ENCODE measurements at regions not wholly inside any gene's neighbourhood (a gene's known extent, or its start where the extent isn't known, plus 50 kb on each side); places are given as distances from the start of the nearest gene placed in this dataset.
"Not testable (repeated sequence)": the region's sequence is repeated elsewhere in the genome, so short reads cannot be mapped to it uniquely, and the experiment has no call there.

- no peaks in the 10 kb centered on the region for H3K9me3 ChIP-seq (ENCODE audit: control insufficient read depth, insufficient read depth, low read length)
- H3K27ac ChIP-seq (ENCODE audit: low read length) = no peak overlapping the region
- 92% methylated on average over 5 of the region's 5 CpGs for WGBS (ENCODE audit: insufficient coverage)
- no peak for ATAC-seq
- H3K27me3 ChIP-seq (ENCODE audit: control insufficient read depth, insufficient read depth, low read length) = no peaks in the 10 kb centered on the region
- no peaks in the 10 kb centered on the region for H3K4me1 Mint-ChIP-seq
- H3K36me3 Mint-ChIP-seq = no peaks in the 10 kb centered on the region
- no peak for DNase-seq
- H3K4me1 ChIP-seq (ENCODE audit: control insufficient read depth, insufficient read depth, low read length) = no peaks in the 10 kb centered on the region
- TF ChIP-seq CTCF (IDR thresholded peaks at IDR 0.05) = no peak
- no peak overlapping the region for H3K4me3 Mint-ChIP-seq
- intact Hi-C loops (cut with micrococcal nuclease) = no loop called here
- H3K4me3 ChIP-seq (ENCODE audit: low read length) = no peak overlapping the region
- H3K27me3 Mint-ChIP-seq (ENCODE audit: low read depth in 2 of 2) = no peaks in the 10 kb centered on the region
- no peak overlapping the region for H3K27ac Mint-ChIP-seq
- H3K36me3 ChIP-seq (ENCODE audit: control insufficient read depth, insufficient read depth, low read length) = no peaks in the 10 kb centered on the region
- peaks cover 2 to 5% of the 10 kb centered on the region in 2 donors for H3K9me3 Mint-ChIP-seq
Measured at GRCh38 chr4:14404730-14405129, 597.6 kb upstream of the CPEB2 start.

- WGBS (ENCODE audit: insufficient coverage) = 68% methylated on average over 2 of the region's 3 CpGs
- Mint-ChIP-seq H3K9me3 (peaks cover 2 to 3% of the 10 kb centered on the region in 2 donors), H3K27ac (no peak overlapping the region), H3K27me3 (ENCODE audit: low read depth in 2 of 2) (no peaks in the 10 kb centered on the region), H3K36me3 (no peaks in the 10 kb centered on the region), H3K4me1 (no peaks in the 10 kb centered on the region), H3K4me3 (no peak overlapping the region)
- intact Hi-C loops (cut with micrococcal nuclease) = no loop called here
- TF ChIP-seq CTCF (IDR thresholded peaks at IDR 0.05) = no peak
- Histone ChIP-seq H3K4me1 (ENCODE audit: control insufficient read depth, insufficient read depth, low read length) (no peaks in the 10 kb centered on the region), H3K9me3 (ENCODE audit: control insufficient read depth, insufficient read depth, low read length) (no peaks in the 10 kb centered on the region), H3K4me3 (ENCODE audit: low read length) (no peak overlapping the region), H3K27me3 (ENCODE audit: control insufficient read depth, insufficient read depth, low read length) (no peaks in the 10 kb centered on the region), H3K36me3 (ENCODE audit: control insufficient read depth, insufficient read depth, low read length) (no peaks in the 10 kb centered on the region), H3K27ac (ENCODE audit: low read length) (no peak overlapping the region)
- ATAC-seq = no peak
- DNase-seq = no peak
Measured at GRCh38 chr4:14410516-14410915, 591.8 kb upstream of the CPEB2 start.

- H3K4me3 Mint-ChIP-seq = no peak overlapping the region
- ATAC-seq (no peak), DNase-seq (no peak)
- H3K36me3 ChIP-seq (ENCODE audit: control insufficient read depth, insufficient read depth, low read length) = no peaks in the 10 kb centered on the region
- H3K4me3 ChIP-seq (ENCODE audit: low read length) = no peak overlapping the region
- no peak overlapping the region for H3K27ac ChIP-seq (ENCODE audit: low read length)
- no peaks in the 10 kb centered on the region for H3K9me3 ChIP-seq (ENCODE audit: control insufficient read depth, insufficient read depth, low read length)
- WGBS (ENCODE audit: insufficient coverage) = 33% methylated on average over 1 of the region's 1 CpG
- no peaks in the 10 kb centered on the region for H3K4me1 Mint-ChIP-seq
- H3K27me3 ChIP-seq (ENCODE audit: control insufficient read depth, insufficient read depth, low read length) = no peaks in the 10 kb centered on the region
- no peak for TF ChIP-seq CTCF (IDR thresholded peaks at IDR 0.05)
- intact Hi-C loops (cut with micrococcal nuclease) = no loop called here
- H3K27me3 Mint-ChIP-seq (ENCODE audit: low read depth in 2 of 2) = no peaks in the 10 kb centered on the region
- H3K27ac Mint-ChIP-seq = no peak overlapping the region
- no peaks in the 10 kb centered on the region for H3K36me3 Mint-ChIP-seq
- peaks cover 2 to 5% of the 10 kb centered on the region in 2 donors for H3K9me3 Mint-ChIP-seq
- H3K4me1 ChIP-seq (ENCODE audit: control insufficient read depth, insufficient read depth, low read length) = no peaks in the 10 kb centered on the region
Measured at GRCh38 chr4:14415146-14415545, 587.1 kb upstream of the CPEB2 start.

GRCh38 chr4:14419516-14419915 is 582.8 kb upstream of the CPEB2 start:
- DNase-seq (no peak), ATAC-seq (no peak)
- H3K27ac ChIP-seq (ENCODE audit: low read length) = no peak overlapping the region
- H3K9me3 ChIP-seq (ENCODE audit: control insufficient read depth, insufficient read depth, low read length) = no peaks in the 10 kb centered on the region
- no peaks in the 10 kb centered on the region for H3K36me3 ChIP-seq (ENCODE audit: control insufficient read depth, insufficient read depth, low read length)
- peaks cover 2 to 8% of the 10 kb centered on the region in 2 donors for H3K9me3 Mint-ChIP-seq
- WGBS (ENCODE audit: insufficient coverage) = 100% methylated on average over 2 of the region's 2 CpGs
- H3K27me3 ChIP-seq (ENCODE audit: control insufficient read depth, insufficient read depth, low read length) = no peaks in the 10 kb centered on the region
- intact Hi-C loops (cut with micrococcal nuclease) = no loop called here
- H3K27me3 Mint-ChIP-seq (ENCODE audit: low read depth in 2 of 2) = no peaks in the 10 kb centered on the region
- TF ChIP-seq CTCF (IDR thresholded peaks at IDR 0.05) = no peak
- H3K4me1 Mint-ChIP-seq = no peaks in the 10 kb centered on the region
- no peak overlapping the region for H3K4me3 ChIP-seq (ENCODE audit: low read length)
- no peak overlapping the region for H3K27ac Mint-ChIP-seq
- no peaks in the 10 kb centered on the region for H3K4me1 ChIP-seq (ENCODE audit: control insufficient read depth, insufficient read depth, low read length)
- H3K36me3 Mint-ChIP-seq = no peaks in the 10 kb centered on the region
- H3K4me3 Mint-ChIP-seq = no peak overlapping the region

- H3K4me3 ChIP-seq (ENCODE audit: low read length); H3K27ac ChIP-seq (ENCODE audit: low read length); H3K36me3 ChIP-seq (ENCODE audit: control insufficient read depth, insufficient read depth, low read length); intact Hi-C loops (cut with micrococcal nuclease); H3K4me1 ChIP-seq (ENCODE audit: control insufficient read depth, insufficient read depth, low read length); DNase-seq; H3K9me3 ChIP-seq (ENCODE audit: control insufficient read depth, insufficient read depth, low read length); H3K27ac Mint-ChIP-seq; ATAC-seq; H3K27me3 Mint-ChIP-seq (ENCODE audit: low read depth in 2 of 2); H3K4me1 Mint-ChIP-seq; H3K27me3 ChIP-seq (ENCODE audit: control insufficient read depth, insufficient read depth, low read length); H3K4me3 Mint-ChIP-seq: not testable (repeated sequence)
- 95% methylated on average over 15 of the region's 15 CpGs for WGBS (ENCODE audit: insufficient coverage)
- Mint-ChIP-seq H3K36me3 (peaks cover 14% of the 10 kb centered on the region), H3K9me3 (peaks cover 15 to 17% of the 10 kb centered on the region in 2 donors)
Measured at GRCh38 chr4:14426297-14426696, 576.0 kb upstream of the CPEB2 start.

Data from natural killer cell (primary cell).